AG04450 (cell line): ENCODE measurements at regions not wholly inside any gene's neighbourhood (a gene's known extent, or its start where the extent isn't known, plus 50 kb on each side); places are given as distances from the start of the nearest gene placed in this dataset.
"Not testable (repeated sequence)": the region's sequence is repeated elsewhere in the genome, so short reads cannot be mapped to it uniquely, and the experiment has no call there.

Experiments
- CTCF ChIA-PET: fragments of 300-600, 350-600 bp; formaldehyde crosslinking; extraction: SDS; loops from one replicate; lab custom pipeline; 2022; ENCODE audit warnings: antibody characterized with exemption, inconsistent platforms; lab: Charles Lee
- POLR2A ChIA-PET: fragments of 350-600 bp; formaldehyde crosslinking; extraction: SDS; loops from one replicate; lab custom pipeline; 2021; ENCODE audit warnings: antibody characterized with exemption, inconsistent platforms; lab: Yijun Ruan, JAX
- DNase-seq: peaks from one replicate; pipeline ENCODE4 v3.0.0-alpha.2; 2011; ENCODE audit warnings: low read depth, low spot score
- H3K27ac ChIP-seq: one replicate; pipeline ENCODE4 v1.5.1; 2012; ENCODE audit warnings: low read depth, low read length, control low read depth
- H3K27me3 ChIP-seq: one replicate; pipeline ENCODE4 v1.6.0; 2012; ENCODE audit warnings: low read length; ENCODE audit not compliant: control insufficient read depth, insufficient read depth
- H3K4me3 ChIP-seq: 2 replicates; pipeline ENCODE4 v1.5.1; 2011; ENCODE audit warnings: mild to moderate bottlenecking, low read depth, low read length, control low read depth
- H3K9me3 ChIP-seq: 2 replicates; pipeline ENCODE4 v1.5.1; 2012; ENCODE audit warnings: low read length; ENCODE audit not compliant: control insufficient read depth, insufficient read depth
- CTCF ChIP-seq: IDR thresholded peaks from 2 replicates; pipeline ENCODE4 v1.5.1; 2011; ENCODE audit warnings: low read depth, low read length, control low read depth, inconsistent platforms

- CTCF ChIA-PET, result no interaction called here
- POLR2A ChIA-PET, result no interaction called here
These were observed 99.9 kb downstream of the OLFM1 start for GRCh38 chr9:135187365-135187764.

GRCh38 chr9:135188681-135189151 lies 101.2 kb downstream of the OLFM1 start:
- peaks cover 2% of the 10 kb centered on the region for H3K27me3 ChIP-seq
- ChIA-PET POLR2A (no interaction called here), CTCF (interaction anchor here (0.6 kb wide), 1 partner anchor 311 kb away, joined by 9 read pairs; no protein-coding TSS in a partner anchor)
- H3K4me3 ChIP-seq, result no peak overlapping the region
- no peak for DNase-seq
- peaks cover 48% of the 10 kb centered on the region for H3K9me3 ChIP-seq
- TF ChIP-seq CTCF, result no peak
- H3K27ac ChIP-seq, result no peak overlapping the region

More at GRCh38 chr9:135187365-135187764, 99.9 kb downstream of the OLFM1 start:
- no peak for DNase-seq
- TF ChIP-seq CTCF, result no peak
- Histone ChIP-seq H3K4me3 (no peak overlapping the region), H3K27me3 (peaks cover 2% of the 10 kb centered on the region), H3K27ac (no peak overlapping the region), H3K9me3 (peaks cover 34% of the 10 kb centered on the region)

- POLR2A ChIA-PET, result no interaction called here
These were observed 102.0 kb downstream of the OLFM1 start for GRCh38 chr9:135189497-135189896.

GRCh38 chr9:135190789-135191577 lies 103.5 kb downstream of the OLFM1 start:
- POLR2A ChIA-PET, result no interaction called here
- Histone ChIP-seq H3K27me3 (no peaks in the 10 kb centered on the region), H3K27ac (no peak overlapping the region), H3K9me3 (peaks cover 70% of the 10 kb centered on the region), H3K4me3 (no peak overlapping the region)
- TF ChIP-seq CTCF, result no peak
- CTCF ChIA-PET, result no interaction called here
- DNase-seq, result no peak

More at GRCh38 chr9:135189497-135189896, 102.0 kb downstream of the OLFM1 start:
- peaks cover 56% of the 10 kb centered on the region for H3K9me3 ChIP-seq
- TF ChIP-seq CTCF, result no peak
- CTCF ChIA-PET, result no interaction called here
- H3K27ac ChIP-seq, result no peak overlapping the region
- no peak overlapping the region for H3K4me3 ChIP-seq
- H3K27me3 ChIP-seq, result peaks cover 2% of the 10 kb centered on the region
- DNase-seq, result no peak

- Histone ChIP-seq H3K27ac (no peak overlapping the region), H3K4me3 (no peak overlapping the region), H3K9me3 (peaks cover 77% of the 10 kb centered on the region), H3K27me3 (no peaks in the 10 kb centered on the region)
- no peak for TF ChIP-seq CTCF
- ChIA-PET POLR2A (no interaction called here), CTCF (no interaction called here)
- DNase-seq, result no peak
These were observed 105.2 kb downstream of the OLFM1 start for GRCh38 chr9:135192686-135193085.

GRCh38 chr9:135195975-135196374 lies 108.5 kb downstream of the OLFM1 start:
- DNase-seq, H3K27me3 ChIP-seq, CTCF ChIA-PET, H3K4me3 ChIP-seq, H3K27ac ChIP-seq, POLR2A ChIA-PET: not testable (repeated sequence)
- H3K9me3 ChIP-seq, result peaks cover 79% of the 10 kb centered on the region
